ENCODE measurements at regions not wholly inside any gene's neighbourhood (a gene's known extent, or its start where the extent isn't known, plus 50 kb on each side); places are given as distances from the start of the nearest gene placed in this dataset.

DNA sequence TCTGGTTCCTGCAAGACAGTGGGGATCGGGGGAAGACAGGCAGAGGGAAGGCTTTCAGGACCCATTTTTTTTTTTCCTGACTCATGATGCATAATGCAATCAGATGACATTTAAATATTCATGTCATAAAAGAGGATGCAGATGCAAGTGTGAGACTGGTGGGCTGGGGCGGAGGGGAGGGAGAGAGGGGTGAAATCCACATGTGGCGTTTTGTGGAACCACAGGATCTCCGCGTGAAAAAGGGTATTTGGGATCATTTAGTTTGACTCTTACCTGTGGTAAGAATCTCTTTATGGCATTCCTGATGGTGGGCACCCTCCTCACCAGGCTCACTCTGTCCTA lies 249.3 kb upstream of the CSF3R start:
- Histone ChIP-seq H3K23me2 (ENCODE audit: low read depth, low read length) (no peaks in the 10 kb centered on the region), H3K27ac (ENCODE audit: low read depth, low read length) (no peak overlapping the region), H2BK120ac (replicated peaks; ENCODE audit: low read depth, low read length) (no peak overlapping the region), H3K18ac (ENCODE audit: extremely low read depth, low read length) (no peak overlapping the region), H2AFZ (ENCODE audit: low read length) (no peak overlapping the region), H2BK20ac (ENCODE audit: low read length) (no peak overlapping the region), H4K20me1 (replicated peaks in 1 of 2; ENCODE audit: control insufficient read depth in 1 of 2, insufficient read depth in 2 of 2, low read length in 2 of 2) (no peaks in the 10 kb centered on the region), H3K27me3 (replicated peaks in 1 of 4; ENCODE audit: control insufficient read depth in 3 of 4, extremely low read depth in 1 of 4, insufficient read depth in 3 of 4, low read length in 3 of 4) (no peaks in the 10 kb centered on the region), H2AK5ac (ENCODE audit: low read depth, low read length) (no peak overlapping the region), H3K4me1 (replicated peaks in 1 of 4; ENCODE audit: control insufficient read depth in 3 of 4, insufficient read depth in 4 of 4, low read length in 3 of 4) (peaks cover 0 to 11% (median 6%) of the 10 kb centered on the region in 4 experiments; a peak in 6 of 7 replicates), H3K23ac (ENCODE audit: insufficient read length) (no peak overlapping the region), H3K79me1 (ENCODE audit: low read depth, low read length) (no peaks in the 10 kb centered on the region), H2BK12ac (ENCODE audit: low read depth, low read length) (no peak overlapping the region), H3K4ac (replicated peaks; ENCODE audit: insufficient read length, low read depth, low read length) (no peak overlapping the region), H3K36me3 (ENCODE audit: control insufficient read depth in 2 of 4, insufficient read depth in 4 of 4, low read length in 3 of 4) (no peaks in the 10 kb centered on the region), H3K79me2 (ENCODE audit: control insufficient read depth in 1 of 2, insufficient read depth in 2 of 2, low read length in 2 of 2) (no peaks in the 10 kb centered on the region), H3K9me3 (ENCODE audit: insufficient read depth in 2 of 2, low read depth in 1 of 2, low read length in 1 of 2) (no peaks in the 10 kb centered on the region), H3K14ac (ENCODE audit: insufficient read length) (no peak overlapping the region), H4K5ac (ENCODE audit: insufficient read length, low read depth, low read length) (no peak overlapping the region), H3K9ac (replicated peaks in 1 of 4; ENCODE audit: extremely low read depth in 1 of 4, low read depth in 3 of 4, low read length in 3 of 4) (no peak overlapping the region), H2BK5ac (ENCODE audit: low read depth, low read length) (no peak overlapping the region), H4K8ac (ENCODE audit: extremely low read depth, insufficient read depth, low read length) (no peak overlapping the region), H2BK15ac (ENCODE audit: low read length) (no peak overlapping the region), H3K4me2 (ENCODE audit: insufficient read depth in 1 of 2, low read depth in 2 of 2, low read length in 2 of 2) (no peak overlapping the region), H3K56ac (replicated peaks; ENCODE audit: insufficient read length, low read depth, low read length) (no peak overlapping the region), H3K4me3 (ENCODE audit: extremely low read depth in 1 of 4, insufficient read depth in 2 of 4, low read depth in 3 of 4, low read length in 4 of 4) (no peak overlapping the region), H4K91ac (replicated peaks; ENCODE audit: insufficient read length, low read length) (no peak overlapping the region)
- CTCF ChIA-PET (ENCODE audit: partially characterized antibody), result interaction anchor here (0.6 to 2.6 kb wide), 9 partner anchors 9 to 308 kb away, joined by 3 to 8 read pairs (median 3); no protein-coding TSS in a partner anchor
- no peak for DNase-seq (ENCODE audit: low read depth in 1 of 2, low spot score in 2 of 2)
- WGBS, 2 experiments (ENCODE audit: extremely low coverage in 1 of 2, insufficient coverage in 1 of 2, insufficient read length in 1 of 2, insufficient replicate concordance in 2 of 2, low coverage in 1 of 2, low lambda C conversion rate in 2 of 2, missing lambda C conversion rate in 1 of 2), result 94% methylated on average over 5 of the region's 5 CpGs; no CpG with 5 or more reads in 1 of the 2 experiments
- POLR2A ChIA-PET (ENCODE audit: partially characterized antibody), result interaction anchor here (1.6 kb wide), 1 partner anchor 12 kb away, joined by 5 read pairs; no protein-coding TSS in a partner anchor
- FAIRE-seq, result no peak
- TF ChIP-seq BACH1 (IDR thresholded peaks at IDR 0.05; ENCODE audit: low read length) (no peak), SAP30 (IDR thresholded peaks at IDR 0.05; ENCODE audit: insufficient read depth, insufficient replicate concordance, low read length) (no peak), HDAC2 (IDR thresholded peaks at IDR 0.05; ENCODE audit: borderline replicate concordance in 1 of 2, low read depth in 2 of 2, low read length in 2 of 2) (no peak), GTF2F1 (IDR thresholded peaks at IDR 0.05; ENCODE audit: borderline replicate concordance, low read depth, low read length) (no peak), BRCA1 (IDR thresholded peaks at IDR 0.05; ENCODE audit: low read depth, low read length) (no peak), RBBP5 (IDR thresholded peaks at IDR 0.05; ENCODE audit: borderline replicate concordance, low read depth, low read length) (no peak), ZNF274 (IDR thresholded peaks at IDR 0.05; ENCODE audit: borderline replicate concordance, extremely low read depth, low read length) (no peak), NANOG (IDR thresholded peaks at IDR 0.05; ENCODE audit: insufficient read depth, low read depth, low read length, poor library complexity, severe bottlenecking) (no peak), KDM4A (IDR thresholded peaks at IDR 0.05; ENCODE audit: low read depth, low read length, severe bottlenecking) (no peak), YY1 (IDR thresholded peaks at IDR 0.05; ENCODE audit: low read depth, low read length) (no peak), CEBPB (IDR thresholded peaks at IDR 0.05; ENCODE audit: low read depth, low read length) (no peak)
- TF ChIP-seq, protein P1, sequence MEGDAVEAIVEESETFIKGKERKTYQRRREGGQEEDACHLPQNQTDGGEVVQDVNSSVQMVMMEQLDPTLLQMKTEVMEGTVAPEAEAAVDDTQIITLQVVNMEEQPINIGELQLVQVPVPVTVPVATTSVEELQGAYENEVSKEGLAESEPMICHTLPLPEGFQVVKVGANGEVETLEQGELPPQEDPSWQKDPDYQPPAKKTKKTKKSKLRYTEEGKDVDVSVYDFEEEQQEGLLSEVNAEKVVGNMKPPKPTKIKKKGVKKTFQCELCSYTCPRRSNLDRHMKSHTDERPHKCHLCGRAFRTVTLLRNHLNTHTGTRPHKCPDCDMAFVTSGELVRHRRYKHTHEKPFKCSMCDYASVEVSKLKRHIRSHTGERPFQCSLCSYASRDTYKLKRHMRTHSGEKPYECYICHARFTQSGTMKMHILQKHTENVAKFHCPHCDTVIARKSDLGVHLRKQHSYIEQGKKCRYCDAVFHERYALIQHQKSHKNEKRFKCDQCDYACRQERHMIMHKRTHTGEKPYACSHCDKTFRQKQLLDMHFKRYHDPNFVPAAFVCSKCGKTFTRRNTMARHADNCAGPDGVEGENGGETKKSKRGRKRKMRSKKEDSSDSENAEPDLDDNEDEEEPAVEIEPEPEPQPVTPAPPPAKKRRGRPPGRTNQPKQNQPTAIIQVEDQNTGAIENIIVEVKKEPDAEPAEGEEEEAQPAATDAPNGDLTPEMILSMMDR (IDR thresholded peaks at IDR 0.05; ENCODE audit: control extremely low read depth in 1 of 3, insufficient read depth in 1 of 3, low read depth in 1 of 3, low read length in 3 of 3), result no peak

Measured in H1 (cell line).